ENCODE measurements at regions not wholly inside any gene's neighbourhood (a gene's known extent, or its start where the extent isn't known, plus 50 kb on each side); places are given as distances from the start of the nearest gene placed in this dataset.
"Not testable (repeated sequence)": the region's sequence is repeated elsewhere in the genome, so short reads cannot be mapped to it uniquely, and the experiment has no call there.

DNA sequence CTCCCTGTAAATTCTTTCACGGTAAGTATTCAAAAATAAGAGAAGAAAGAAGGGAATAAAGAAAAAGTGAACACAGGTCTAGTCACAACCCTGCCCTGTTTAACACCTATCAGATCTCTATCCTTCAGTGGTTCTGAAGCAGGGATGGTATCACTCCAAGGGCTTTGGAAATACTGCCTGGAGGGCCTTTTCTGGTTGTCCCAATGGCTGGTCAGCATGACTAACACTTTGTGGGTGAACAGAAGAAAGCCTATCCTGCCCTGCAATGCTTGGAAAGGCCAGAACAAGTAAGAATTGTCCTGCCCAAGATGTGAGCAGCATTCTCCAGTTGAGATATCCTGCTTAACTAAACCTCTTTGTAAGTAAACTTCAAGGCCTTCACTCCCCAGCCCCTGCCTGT, 124.9 kb downstream of the TMEM167A start:
- DNase-seq = no peak

GRCh38 chr5:82944267-82944666, 132.9 kb downstream of the TMEM167A start:
- not testable (repeated sequence) for DNase-seq

GRCh38 chr5:82942083-82942881, 134.9 kb downstream of the TMEM167A start:
- DNase-seq = no peak

DNA sequence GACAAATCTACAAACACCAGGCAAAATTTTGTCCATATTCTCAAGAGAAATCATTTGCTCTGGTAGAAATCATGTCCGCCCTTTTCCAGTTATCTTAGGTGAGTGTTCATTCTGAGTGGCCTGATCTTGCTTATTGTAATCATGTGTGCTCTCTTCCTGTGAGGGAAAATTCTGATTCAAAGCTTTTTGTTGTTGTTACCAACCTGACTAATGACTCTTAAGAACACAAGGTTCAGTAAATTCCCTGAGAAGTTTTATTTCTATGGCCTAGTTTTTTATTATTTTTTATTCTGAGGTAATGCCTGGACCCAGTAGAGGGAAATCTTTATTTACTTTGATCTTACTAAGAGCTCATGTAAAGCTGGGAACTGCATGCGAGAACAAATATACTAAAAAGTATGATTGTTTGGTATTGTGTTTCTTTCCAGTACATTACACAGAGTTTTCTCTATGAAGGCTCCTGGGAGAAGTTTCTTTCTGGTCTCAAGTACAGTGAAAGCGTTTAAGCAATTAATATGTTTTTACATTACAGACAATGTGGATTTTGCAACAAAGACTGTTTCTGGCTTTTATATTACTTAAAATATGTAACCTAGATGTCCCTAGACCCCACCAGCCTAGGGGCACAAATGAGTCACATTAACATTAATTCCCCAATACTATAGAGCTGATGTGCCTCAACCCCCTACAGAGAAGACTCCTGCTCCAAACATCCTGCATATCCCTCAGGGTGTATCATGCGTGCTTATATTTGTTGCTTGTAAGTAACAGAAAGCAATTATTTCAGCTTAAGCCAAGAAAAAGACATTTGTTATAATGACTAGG, 138.1 kb downstream of the TMEM167A start:
- no peak for DNase-seq

DNA sequence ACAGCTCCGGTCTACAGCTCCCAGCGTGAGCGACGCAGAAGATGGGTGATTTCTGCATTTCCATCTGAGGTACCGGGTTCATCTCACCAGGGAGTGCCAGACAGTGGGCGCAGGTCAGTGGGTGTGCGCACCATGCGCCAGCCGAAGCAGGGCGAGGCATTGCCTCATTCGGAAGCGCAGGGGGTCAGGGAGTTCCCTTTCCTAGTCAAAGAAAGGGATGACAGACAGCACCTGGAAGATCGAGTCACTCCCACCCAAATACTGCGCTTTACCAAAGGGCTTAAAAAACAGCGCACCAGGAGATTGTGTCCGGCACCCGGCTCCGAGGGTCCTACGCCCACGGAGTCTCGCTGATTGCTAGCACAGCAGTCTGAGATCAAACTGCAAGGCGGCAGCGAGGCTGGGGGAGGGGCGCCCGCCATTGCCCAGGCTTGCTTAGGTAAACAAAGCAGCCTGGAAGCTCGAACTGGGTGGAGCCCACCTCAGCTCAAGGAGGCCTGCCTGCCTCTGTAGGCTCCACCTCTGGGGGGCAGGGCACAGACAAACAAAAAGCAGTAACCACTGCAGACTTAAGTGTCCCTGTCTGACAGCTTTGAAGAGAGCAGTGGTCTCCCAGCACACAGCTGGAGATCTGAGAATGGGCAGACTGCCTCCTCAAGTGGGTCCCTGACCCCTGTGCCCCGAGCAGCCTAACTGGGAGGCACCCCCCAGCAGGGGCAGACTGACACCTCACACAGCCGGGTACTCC, 144.5 kb downstream of the TMEM167A start:
- not testable (repeated sequence) for DNase-seq

- DNase-seq = no peak
These were observed 146.1 kb downstream of the TMEM167A start for GRCh38 chr5:82931110-82931509.

DNA sequence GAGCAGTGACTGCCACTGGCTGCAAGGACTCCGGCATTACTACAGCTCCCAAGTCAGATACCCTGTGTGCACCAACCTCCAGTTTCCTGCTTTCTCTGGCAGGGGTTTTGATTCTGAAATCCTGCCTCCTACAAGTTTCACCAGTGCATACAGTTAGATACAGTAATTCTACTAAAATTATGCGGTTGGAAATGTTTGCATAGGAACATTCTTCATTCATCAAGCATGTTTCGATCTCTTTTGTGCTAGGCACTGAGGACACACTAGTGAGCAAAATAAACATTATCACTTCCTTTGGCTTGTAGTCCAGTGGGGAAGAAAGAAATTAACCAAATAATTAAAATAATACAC, 152.2 kb downstream of the TMEM167A start:
- DNase-seq = no peak

- DNase-seq = no peak
These were observed 152.8 kb downstream of the TMEM167A start for GRCh38 chr5:82924226-82925060.

GRCh38 chr5:82922086-82922734, 155.0 kb downstream of the TMEM167A start:
- DNase-seq = no peak

DNA sequence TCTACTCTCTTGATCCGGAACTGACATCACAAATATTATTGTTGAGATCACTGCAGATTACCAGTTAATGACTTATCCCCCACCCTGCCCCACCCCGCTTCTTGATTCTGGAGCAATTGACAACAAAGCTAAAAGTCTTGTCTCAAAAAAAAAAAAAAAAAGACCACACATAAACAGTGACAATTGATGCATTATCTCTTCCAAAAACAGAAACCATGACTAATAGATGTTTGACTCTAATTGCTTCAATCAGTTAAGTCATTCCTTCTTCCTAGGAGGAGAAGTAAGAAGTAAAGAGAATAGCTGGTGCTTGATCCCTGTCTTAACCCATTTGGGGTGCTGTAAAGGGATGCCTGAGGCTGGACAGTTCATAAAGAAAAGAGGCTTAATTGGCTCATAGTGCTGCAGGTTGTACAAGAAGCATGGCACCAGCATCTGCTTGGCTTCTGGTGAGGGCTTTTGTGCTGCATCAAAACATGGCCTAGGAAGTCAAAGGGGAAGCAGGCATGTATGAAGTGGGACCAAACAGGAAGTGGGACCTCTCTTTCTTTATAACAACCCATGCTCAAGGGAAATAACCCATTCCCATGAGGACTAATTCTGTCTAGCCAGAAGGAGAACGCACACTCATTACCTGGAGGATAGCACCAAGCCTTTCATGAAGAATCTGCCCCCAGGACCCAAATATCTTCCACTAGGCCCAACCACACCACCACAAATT, 158.7 kb downstream of the TMEM167A start:
- DNase-seq = no peak

DNA sequence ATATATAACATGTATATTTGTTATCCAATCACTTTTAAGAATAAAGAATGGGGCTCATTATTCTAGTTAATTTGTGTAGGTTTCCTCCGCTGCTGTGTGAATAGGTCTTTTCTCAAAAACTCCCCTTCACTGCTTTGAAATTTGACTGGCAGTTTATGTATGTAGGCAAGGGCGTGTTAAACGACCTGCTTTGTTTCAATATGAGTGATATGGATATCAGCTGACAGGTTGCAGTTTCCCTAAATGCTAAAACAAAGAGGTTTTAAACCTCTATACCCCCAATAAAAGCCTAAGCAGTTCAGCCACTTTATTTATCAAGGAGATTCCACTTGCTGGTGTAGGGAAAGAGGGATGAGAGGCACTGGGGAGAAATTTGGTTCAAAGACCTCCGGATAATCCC, 159.6 kb downstream of the TMEM167A start:
- no peak for DNase-seq

DNA sequence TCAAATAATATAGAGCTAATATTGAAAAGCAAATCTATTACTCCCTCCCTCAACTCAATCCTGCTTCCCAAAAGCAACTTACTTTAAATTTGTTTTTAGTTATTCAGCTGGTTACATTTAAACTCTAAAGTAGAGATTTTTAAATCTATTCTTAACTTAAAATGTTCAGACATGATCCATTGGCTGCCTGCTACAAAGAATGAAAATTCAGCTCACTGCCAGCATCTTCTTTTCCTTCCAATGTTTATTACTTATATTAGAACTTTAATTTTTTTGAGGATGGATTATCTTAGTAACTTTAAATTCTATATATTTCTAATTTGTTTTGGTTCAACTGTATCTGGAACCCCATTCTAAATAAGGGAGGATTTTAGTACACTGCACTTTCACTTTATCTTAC, 163.2 kb downstream of the TMEM167A start:
- DNase-seq = no peak

GRCh38 chr5:82912462-82912861, 164.7 kb downstream of the TMEM167A start:
- DNase-seq = no peak

DNA sequence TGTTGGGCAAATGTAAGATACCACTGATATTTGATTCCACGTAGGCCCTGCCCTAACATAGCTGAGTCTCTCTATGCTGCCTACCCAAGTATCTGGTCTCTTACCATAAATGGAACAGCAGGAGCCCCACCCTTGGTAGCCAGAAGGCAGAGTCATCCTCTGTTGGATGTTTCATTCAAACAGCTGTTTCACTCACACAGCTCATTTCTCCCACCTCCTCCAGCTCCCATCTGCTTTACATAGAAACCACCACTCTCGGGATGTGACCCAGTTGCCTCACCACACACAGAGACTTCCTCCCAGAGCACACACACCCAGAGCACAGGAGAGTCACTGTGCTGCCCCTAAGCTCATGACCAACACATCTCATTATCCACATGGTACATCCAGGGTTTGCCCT, 165.3 kb downstream of the TMEM167A start:
- DNase-seq = no peak

GRCh38 chr5:82910905-82911304, 166.3 kb downstream of the TMEM167A start:
- no peak for DNase-seq

DNA sequence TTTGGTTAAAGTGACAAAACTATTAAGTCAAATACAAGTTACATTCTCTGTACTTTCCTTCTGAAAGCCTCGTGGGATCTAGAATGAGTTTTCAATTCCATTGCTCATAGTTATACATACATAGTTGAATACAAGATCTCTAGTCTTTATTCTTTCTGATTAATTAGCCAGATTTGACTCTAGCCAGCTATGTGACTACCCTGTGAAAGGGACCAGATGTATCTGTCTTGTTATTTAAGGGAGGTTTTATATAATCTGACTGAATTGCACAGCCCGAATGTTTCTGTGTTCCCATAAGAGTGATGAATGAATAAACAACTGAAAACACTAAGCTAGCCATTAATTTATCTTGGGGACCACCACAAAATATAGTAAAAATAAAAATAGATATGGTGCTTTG, 166.7 kb downstream of the TMEM167A start:
- DNase-seq = no peak

GRCh38 chr5:82909771-82910170, 167.4 kb downstream of the TMEM167A start:
- DNase-seq = no peak

DNA sequence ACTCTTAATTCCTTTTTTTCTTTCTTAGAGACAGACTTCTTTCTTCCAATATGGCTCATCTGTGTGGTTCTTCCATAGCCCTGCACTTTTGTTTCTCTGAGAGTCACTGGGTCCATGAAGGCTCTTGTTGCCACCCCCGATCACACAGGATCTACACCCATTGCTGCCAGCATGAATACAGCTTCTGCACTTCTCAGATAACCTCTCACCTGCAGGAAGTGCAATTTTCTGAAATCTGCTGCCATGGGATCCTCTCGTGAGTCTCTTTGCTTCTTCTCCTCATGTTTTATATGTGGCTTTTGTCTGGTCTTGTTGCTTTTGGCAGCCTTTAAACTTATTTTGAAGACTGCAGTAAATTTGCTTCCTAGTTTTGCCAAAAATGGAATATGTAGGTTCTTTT, 171.2 kb downstream of the TMEM167A start:
- DNase-seq = no peak

DNA sequence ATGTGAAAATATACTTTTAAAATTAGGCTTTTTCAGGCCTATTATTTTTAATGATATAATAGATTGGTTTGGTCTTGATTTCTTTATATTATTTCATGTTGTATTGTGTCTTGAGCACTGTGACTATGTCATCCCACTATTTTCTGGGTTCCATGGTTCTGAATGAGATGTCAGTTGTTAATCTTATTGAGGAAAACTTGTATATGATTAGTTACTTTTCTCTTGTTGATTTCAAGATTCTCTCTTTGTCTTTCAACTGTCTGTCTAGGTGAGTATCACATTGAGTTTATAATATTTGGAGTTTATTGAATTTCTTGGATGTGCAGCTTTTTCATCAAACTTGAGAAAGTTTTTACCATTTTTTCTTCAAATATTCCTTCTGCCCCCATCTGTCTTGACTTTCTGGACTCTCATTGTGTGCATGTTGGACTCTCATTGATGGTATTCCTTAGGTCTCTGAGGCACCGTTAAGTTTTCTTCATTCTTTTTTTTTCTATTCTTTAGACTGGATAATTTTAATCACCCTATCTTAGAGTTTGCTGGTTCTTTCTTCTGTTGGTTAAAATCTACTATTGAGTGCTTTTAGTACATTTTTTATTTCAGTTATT, 175.8 kb downstream of the TMEM167A start:
- no peak for DNase-seq

GRCh38 chr5:82894716-82895115, 182.5 kb downstream of the TMEM167A start:
- DNase-seq = no peak

- no peak for DNase-seq
These were observed 188.1 kb downstream of the TMEM167A start for GRCh38 chr5:82889088-82889487.

Data from stimulated activated CD4-positive, alpha-beta T cell treated with anti-CD3 and anti-CD28 coated beads, Interleukin-12 subunit alpha, Interleukin-12 subunit beta, amount 100 ng/mL, for 4 hours (primary cell).